Ishikawa (cell line): ENCODE measurements at regions not wholly inside any gene's neighbourhood (a gene's known extent, or its start where the extent isn't known, plus 50 kb on each side); places are given as distances from the start of the nearest gene placed in this dataset.

Experiments
- CEBPB ChIP-seq: IDR thresholded peaks from 2 replicates; pipeline ENCODE4 v1.6.1; 2012
- CREB1 ChIP-seq: IDR thresholded peaks from 2 replicates; pipeline ENCODE4 v1.6.1; 2012; ENCODE audit warnings: low read depth
- EGR1 ChIP-seq: IDR thresholded peaks from 2 replicates; pipeline ENCODE4 v1.6.1; 2012
- EP300 ChIP-seq: IDR thresholded peaks from 2 replicates; pipeline ENCODE4 v1.6.1; 2012; ENCODE audit warnings: borderline replicate concordance
- FOXM1 ChIP-seq: IDR thresholded peaks from 2 replicates; pipeline ENCODE4 v1.6.1; 2012; ENCODE audit warnings: low read depth, borderline replicate concordance
- NFIC ChIP-seq: IDR thresholded peaks from 2 replicates; pipeline ENCODE4 v1.6.1; 2012
- RAD21 ChIP-seq: IDR thresholded peaks from 2 replicates; pipeline ENCODE4 v1.6.1; 2012; ENCODE audit warnings: low read depth
- TAF1 ChIP-seq: IDR thresholded peaks from 2 replicates; pipeline ENCODE4 v1.6.1; 2012; ENCODE audit warnings: low read depth, mild to moderate bottlenecking
- TCF12 ChIP-seq: IDR thresholded peaks from 2 replicates; pipeline ENCODE4 v1.6.1; 2012; ENCODE audit warnings: low read depth
- TEAD4 ChIP-seq: IDR thresholded peaks from 2 replicates; pipeline ENCODE4 v1.6.1; 2012
- YY1 ChIP-seq: IDR thresholded peaks from 2 replicates; pipeline ENCODE4 v1.6.1; 2012; ENCODE audit warnings: low read depth
- ZBTB7A ChIP-seq: IDR thresholded peaks from 2 replicates; pipeline ENCODE4 v1.6.1; 2012; ENCODE audit warnings: low read depth
- TF ChIP-seq, protein P1 (sequence below): IDR thresholded peaks from 2 replicates; pipeline ENCODE4 v1.6.1; 2012; ENCODE audit warnings: low read depth, mild to moderate bottlenecking
- TF ChIP-seq, protein P2 (sequence below): IDR thresholded peaks from 2 replicates; pipeline ENCODE4 v1.6.1; 2012
- TF ChIP-seq, protein P3 (sequence below): IDR thresholded peaks from 2 replicates; pipeline ENCODE4 v1.6.1; 2012

DNA sequence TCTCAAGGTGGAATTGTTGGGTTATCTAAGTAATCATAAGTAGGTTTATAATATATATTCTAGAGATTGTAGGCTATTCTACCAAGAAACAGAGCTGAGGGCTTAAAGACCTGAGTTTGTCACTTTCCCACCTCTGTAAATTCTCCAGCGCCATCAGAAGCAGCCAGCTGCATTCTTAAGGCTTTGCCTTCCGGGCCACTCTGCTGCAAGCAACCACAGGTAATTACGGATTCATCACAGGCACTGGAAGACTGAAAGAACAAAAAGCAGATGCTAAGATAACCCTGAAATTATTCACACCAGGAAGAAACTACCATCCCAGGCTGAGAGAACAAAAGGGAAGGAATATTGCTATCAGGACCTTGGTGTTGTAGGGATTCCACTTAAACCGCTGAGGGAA lies 137.8 kb upstream of the JCAD start:
- no peak for TF ChIP-seq TEAD4
- TF ChIP-seq TAF1, result no peak
- TF ChIP-seq CREB1, result no peak
- no peak for TF ChIP-seq YY1
- no peak for TF ChIP-seq EP300
- TF ChIP-seq, protein P1, sequence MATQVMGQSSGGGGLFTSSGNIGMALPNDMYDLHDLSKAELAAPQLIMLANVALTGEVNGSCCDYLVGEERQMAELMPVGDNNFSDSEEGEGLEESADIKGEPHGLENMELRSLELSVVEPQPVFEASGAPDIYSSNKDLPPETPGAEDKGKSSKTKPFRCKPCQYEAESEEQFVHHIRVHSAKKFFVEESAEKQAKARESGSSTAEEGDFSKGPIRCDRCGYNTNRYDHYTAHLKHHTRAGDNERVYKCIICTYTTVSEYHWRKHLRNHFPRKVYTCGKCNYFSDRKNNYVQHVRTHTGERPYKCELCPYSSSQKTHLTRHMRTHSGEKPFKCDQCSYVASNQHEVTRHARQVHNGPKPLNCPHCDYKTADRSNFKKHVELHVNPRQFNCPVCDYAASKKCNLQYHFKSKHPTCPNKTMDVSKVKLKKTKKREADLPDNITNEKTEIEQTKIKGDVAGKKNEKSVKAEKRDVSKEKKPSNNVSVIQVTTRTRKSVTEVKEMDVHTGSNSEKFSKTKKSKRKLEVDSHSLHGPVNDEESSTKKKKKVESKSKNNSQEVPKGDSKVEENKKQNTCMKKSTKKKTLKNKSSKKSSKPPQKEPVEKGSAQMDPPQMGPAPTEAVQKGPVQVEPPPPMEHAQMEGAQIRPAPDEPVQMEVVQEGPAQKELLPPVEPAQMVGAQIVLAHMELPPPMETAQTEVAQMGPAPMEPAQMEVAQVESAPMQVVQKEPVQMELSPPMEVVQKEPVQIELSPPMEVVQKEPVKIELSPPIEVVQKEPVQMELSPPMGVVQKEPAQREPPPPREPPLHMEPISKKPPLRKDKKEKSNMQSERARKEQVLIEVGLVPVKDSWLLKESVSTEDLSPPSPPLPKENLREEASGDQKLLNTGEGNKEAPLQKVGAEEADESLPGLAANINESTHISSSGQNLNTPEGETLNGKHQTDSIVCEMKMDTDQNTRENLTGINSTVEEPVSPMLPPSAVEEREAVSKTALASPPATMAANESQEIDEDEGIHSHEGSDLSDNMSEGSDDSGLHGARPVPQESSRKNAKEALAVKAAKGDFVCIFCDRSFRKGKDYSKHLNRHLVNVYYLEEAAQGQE, result no peak
- TF ChIP-seq TCF12, result no peak
- TF ChIP-seq RAD21, result no peak
- TF ChIP-seq NFIC, result no peak
- TF ChIP-seq, protein P2, sequence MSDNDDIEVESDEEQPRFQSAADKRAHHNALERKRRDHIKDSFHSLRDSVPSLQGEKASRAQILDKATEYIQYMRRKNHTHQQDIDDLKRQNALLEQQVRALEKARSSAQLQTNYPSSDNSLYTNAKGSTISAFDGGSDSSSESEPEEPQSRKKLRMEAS, result no peak
- TF ChIP-seq, protein P3, sequence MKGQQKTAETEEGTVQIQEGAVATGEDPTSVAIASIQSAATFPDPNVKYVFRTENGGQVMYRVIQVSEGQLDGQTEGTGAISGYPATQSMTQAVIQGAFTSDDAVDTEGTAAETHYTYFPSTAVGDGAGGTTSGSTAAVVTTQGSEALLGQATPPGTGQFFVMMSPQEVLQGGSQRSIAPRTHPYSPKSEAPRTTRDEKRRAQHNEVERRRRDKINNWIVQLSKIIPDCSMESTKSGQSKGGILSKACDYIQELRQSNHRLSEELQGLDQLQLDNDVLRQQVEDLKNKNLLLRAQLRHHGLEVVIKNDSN, result no peak
- TF ChIP-seq FOXM1, result no peak

DNA sequence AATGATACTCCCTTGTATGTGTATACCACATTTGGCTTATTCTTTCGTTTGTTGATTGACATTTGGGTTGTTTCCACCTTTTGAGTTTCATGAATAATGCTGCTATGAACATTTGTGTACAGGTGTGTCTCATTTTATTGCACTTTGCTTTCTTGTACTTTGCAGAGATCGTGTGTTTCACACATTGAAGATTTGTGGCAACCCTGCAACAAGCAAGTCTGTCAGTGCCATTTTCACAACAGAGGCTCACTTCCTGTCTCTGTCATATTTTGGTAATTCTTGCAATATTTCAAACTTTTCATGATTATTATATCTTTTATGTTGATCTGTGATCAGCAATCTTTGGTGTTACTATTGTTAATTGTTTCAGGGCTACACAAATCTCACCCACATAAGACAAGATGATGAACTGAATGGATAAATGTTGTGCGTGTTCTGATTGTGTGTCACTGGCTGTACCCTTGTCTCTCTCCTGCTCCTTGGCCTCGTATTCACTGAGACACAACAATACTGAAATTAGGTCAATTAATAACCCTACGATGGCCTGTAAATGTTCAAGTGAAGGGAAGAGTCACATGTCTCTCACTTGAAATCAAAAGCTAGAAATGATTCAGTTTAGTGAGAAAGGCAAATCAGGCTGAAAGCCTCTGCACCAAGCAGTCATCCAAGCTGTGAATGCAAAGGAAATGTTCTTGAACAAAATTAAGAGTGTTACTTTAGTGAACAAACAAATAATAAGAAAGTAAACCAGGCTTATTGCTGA lies 133.6 kb upstream of the JCAD start:
- TF ChIP-seq NFIC (no peak), CREB1 (no peak), CEBPB (no peak), TEAD4 (no peak), EGR1 (no peak), ZBTB7A (no peak), YY1 (no peak)

DNA sequence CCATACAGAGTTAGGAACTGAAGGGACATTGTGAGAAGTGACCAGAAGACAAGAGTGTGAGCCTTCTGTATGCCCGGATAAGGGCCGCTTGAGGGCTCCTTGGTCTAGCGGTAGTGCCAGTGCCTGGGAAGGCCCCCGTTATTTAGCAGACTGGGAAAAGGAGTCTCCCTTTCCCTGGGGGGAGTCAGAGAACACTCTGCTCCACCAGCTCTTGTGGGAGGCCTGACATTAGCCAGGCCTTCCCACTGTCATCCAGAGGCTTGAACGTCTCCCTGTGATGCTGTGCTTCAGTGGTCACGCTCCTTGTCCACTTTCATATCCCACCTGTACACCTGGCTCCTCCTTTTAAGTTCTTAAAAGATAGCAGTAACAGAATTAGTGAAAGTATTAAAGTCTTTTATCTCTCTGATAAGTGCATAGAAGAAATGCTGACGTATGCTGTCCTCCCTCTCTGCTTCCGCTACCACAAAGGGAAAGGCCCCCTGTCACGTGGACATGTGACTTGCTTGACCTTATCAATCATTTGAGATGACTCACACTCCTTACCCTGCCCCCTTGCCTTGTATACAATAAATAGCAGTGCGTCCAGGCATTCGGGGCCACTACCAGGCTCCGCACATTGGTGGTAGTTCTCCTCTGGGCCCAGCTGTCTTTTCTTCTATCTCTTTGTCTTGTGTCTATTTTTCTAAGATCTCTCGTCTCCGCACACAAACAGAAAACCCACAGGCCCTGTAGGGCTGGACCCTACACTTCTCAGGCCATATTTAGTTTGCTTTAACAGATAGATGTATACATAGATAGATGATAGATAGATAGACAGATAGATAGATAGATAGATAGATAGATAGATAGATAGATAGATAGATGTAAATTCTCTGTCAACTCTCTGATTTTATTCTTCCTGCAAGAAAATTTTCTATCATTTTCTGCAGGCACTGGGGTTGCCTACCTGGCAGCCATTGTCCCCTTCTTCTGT lies 131.5 kb upstream of the JCAD start:
- no peak for TF ChIP-seq CEBPB
- no peak for TF ChIP-seq EP300
- no peak for TF ChIP-seq NFIC
- TF ChIP-seq, protein P2, result no peak

DNA sequence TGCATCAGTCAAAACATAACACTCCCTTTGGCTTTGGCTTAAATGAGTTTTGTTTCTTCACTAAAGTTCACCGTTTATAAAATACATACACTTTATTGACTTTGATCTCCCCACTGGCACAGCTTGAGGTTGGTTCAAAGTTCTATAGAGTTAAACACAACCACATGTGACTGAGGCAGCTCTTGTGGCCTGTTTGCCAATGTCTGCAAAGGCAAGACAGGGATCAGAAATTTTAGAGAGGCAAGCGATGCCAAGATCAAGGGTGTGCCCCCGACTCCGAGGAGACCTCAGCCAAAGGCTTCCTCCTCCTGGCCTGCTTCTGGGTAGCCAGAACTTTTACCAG lies 129.8 kb upstream of the JCAD start:
- no peak for TF ChIP-seq EP300
- TF ChIP-seq NFIC, result no peak
- no peak for TF ChIP-seq TCF12
- no peak for TF ChIP-seq CREB1
- no peak for TF ChIP-seq TEAD4
- TF ChIP-seq EGR1, result no peak
- TF ChIP-seq, protein P2, result no peak
- TF ChIP-seq RAD21, result no peak
- no peak for TF ChIP-seq FOXM1
- TF ChIP-seq, protein P1, result no peak

DNA sequence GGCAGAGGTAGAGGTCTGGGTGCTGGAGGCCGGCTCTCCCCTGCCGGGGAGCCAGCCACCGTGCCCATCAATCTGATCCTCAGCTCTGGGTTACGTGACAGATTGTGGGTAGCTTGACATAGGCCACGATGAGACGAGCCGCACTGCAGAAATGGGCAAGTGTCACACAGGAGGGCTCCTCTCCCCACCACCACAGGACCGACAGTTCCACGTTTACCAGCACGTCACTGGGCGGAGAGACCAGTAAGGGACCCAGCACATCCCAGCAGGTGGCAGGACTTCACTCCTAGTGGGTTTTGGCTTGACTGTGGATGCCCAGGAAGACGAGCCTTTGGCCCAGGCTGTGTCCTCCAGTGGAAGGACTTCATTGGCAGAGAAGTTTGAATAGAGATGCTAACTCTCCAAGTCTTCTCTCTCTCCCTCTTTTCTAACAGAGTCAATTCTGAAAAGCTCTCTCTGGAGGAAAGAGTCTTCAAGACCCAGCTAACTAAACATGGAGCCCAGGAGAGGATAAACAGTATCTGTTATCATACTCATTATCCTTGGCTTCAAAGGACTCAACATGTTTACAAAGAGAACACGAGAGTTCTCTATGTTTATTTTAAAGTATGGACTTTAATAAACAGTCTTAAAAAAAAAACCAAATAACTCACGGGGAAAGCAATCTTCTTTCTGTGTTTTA lies 129.3 kb upstream of the JCAD start:
- TF ChIP-seq FOXM1, result no peak
- TF ChIP-seq ZBTB7A, result no peak
- no peak for TF ChIP-seq TCF12
- TF ChIP-seq, protein P2, result no peak
- TF ChIP-seq NFIC, result no peak
- no peak for TF ChIP-seq EGR1
- TF ChIP-seq, protein P3, result no peak
- no peak for TF ChIP-seq CEBPB
- no peak for TF ChIP-seq TAF1
- no peak for TF ChIP-seq CREB1
